Suprapubic skin (tissue), 3 donors: ENCODE measurements at regions not wholly inside any gene's neighbourhood (a gene's known extent, or its start where the extent isn't known, plus 50 kb on each side); places are given as distances from the start of the nearest gene placed in this dataset.

Experiments used
- EP300 ChIP-seq: sonication (generic); formaldehyde crosslinking; IDR thresholded peaks from one replicate; pipeline ENCODE4 v1.6.1; 2017; ENCODE audit warnings: antibody characterized with exemption
- POLR2A ChIP-seq, 2 donors: fragments of 450-650 bp; IDR thresholded peaks; one replicate each; pipeline ENCODE4 v1.6.1; 2017; ENCODE audit warnings: antibody characterized with exemption in 2 of 2, mild to moderate bottlenecking in 2 of 2, moderate library complexity in 2 of 2
- TF ChIP-seq, protein P1 (sequence below), 2 donors: fragments of 200-600 bp in 1 of 2; fragments of 450-650 bp in 1 of 2; sonication (generic) in 1 of 2; IDR thresholded peaks; one replicate each; pipeline ENCODE4 v1.5.1; 2016 to 2019; ENCODE audit warnings: antibody characterized with exemption in 2 of 2, mild to moderate bottlenecking in 1 of 2, moderate library complexity in 1 of 2

DNA sequence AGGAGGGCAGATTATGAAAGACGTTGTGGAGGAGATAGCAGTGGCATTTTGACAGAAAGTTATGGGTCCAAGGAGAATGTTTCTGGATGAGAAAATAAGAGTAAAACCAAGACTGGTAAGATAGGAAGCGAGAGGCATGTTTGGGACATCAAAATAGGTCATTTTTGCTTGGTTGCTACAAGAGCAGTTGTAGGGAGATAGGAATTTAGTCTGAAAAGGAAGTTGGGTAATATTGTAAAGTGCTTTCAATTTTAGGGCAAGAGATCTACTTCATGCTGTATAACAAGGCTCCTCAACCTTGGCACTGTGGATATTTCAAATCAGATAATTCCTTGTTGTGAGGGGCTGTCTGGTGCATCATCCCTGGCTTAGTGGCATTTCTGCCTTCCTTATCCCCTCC lies 118.0 kb upstream of the DPH6 start:
- TF ChIP-seq, protein P1, sequence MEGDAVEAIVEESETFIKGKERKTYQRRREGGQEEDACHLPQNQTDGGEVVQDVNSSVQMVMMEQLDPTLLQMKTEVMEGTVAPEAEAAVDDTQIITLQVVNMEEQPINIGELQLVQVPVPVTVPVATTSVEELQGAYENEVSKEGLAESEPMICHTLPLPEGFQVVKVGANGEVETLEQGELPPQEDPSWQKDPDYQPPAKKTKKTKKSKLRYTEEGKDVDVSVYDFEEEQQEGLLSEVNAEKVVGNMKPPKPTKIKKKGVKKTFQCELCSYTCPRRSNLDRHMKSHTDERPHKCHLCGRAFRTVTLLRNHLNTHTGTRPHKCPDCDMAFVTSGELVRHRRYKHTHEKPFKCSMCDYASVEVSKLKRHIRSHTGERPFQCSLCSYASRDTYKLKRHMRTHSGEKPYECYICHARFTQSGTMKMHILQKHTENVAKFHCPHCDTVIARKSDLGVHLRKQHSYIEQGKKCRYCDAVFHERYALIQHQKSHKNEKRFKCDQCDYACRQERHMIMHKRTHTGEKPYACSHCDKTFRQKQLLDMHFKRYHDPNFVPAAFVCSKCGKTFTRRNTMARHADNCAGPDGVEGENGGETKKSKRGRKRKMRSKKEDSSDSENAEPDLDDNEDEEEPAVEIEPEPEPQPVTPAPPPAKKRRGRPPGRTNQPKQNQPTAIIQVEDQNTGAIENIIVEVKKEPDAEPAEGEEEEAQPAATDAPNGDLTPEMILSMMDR (IDR thresholded peaks at IDR 0.05), result no peak
- TF ChIP-seq POLR2A (IDR thresholded peaks at IDR 0.05), result no peak
- TF ChIP-seq EP300, result no peak
